Erythroblast (primary cell): ENCODE measurements at regions not wholly inside any gene's neighbourhood (a gene's known extent, or its start where the extent isn't known, plus 50 kb on each side); places are given as distances from the start of the nearest gene placed in this dataset.

ENCODE experiments used
- GATA1 ChIP-seq: IDR thresholded peaks from 2 replicates; pipeline ENCODE4 v1.6.1; 2011; ENCODE audit warnings: low read depth, mild to moderate bottlenecking, control low read depth, low read length, moderate library complexity
- POLR2A ChIP-seq: IDR thresholded peaks from 2 replicates; pipeline ENCODE4 v1.6.1; 2011; ENCODE audit warnings: mild to moderate bottlenecking, low read length

GRCh38 chr9:36730414-36730813 is 157.7 kb downstream of the MELK start:
- no peak for TF ChIP-seq POLR2A
- no peak for TF ChIP-seq GATA1
